IMR-90 (cell line): ENCODE measurements at regions not wholly inside any gene's neighbourhood (a gene's known extent, or its start where the extent isn't known, plus 50 kb on each side); places are given as distances from the start of the nearest gene placed in this dataset.
"Not testable (repeated sequence)": the region's sequence is repeated elsewhere in the genome, so short reads cannot be mapped to it uniquely, and the experiment has no call there.

Experiments used
- ATAC-seq: fragments of 200-7000 bp; cut with Tn5 transposase; 2 replicates; pipeline ENCODE4 v1.9.1; 2020; ENCODE audit warnings: low read depth, mild to moderate bottlenecking, moderate library complexity
- BruUV-seq: library from RNA; stranded (reverse); fragments of 400-500 nt; replicated peaks from 2 replicates; lab custom pipeline; 2021; lab: Mats Ljungman, UMichigan
- CTCF ChIA-PET: fragments of 300-600 bp; formaldehyde crosslinking; extraction: SDS; loops from one replicate; lab custom pipeline; 2021; ENCODE audit warnings: antibody characterized with exemption; lab: Yijun Ruan, JAX
- POLR2A ChIA-PET: fragments of 300-600 bp; sonication (Branson Sonifier 250); formaldehyde crosslinking; loops from one replicate; lab custom pipeline; 2022; ENCODE audit warnings: antibody characterized with exemption; ENCODE audit not compliant: unreplicated experiment; lab: Charles Lee
- DNase-seq: peaks from one replicate; pipeline ENCODE4 v3.0.0; 2013
- H2AFZ ChIP-seq: replicated peaks from 2 replicates; pipeline ENCODE3; 2013; ENCODE audit warnings: low read length, mild to moderate bottlenecking; ENCODE audit not compliant: poor library complexity
- H2AK5ac ChIP-seq: 2 replicates; pipeline ENCODE4 v1.6.1; 2013; ENCODE audit warnings: low read depth, low read length, inconsistent platforms
- H2AK9ac ChIP-seq: replicated peaks from 2 replicates; pipeline ENCODE3; 2013; ENCODE audit warnings: mild to moderate bottlenecking, low read depth, low read length, moderate library complexity; ENCODE audit not compliant: poor library complexity
- H2BK120ac ChIP-seq: 2 replicates; pipeline ENCODE4 v1.6.1; 2013; ENCODE audit warnings: low read depth, low read length, inconsistent platforms
- H2BK15ac ChIP-seq: 3 replicates; pipeline ENCODE4 v1.6.1; 2013; ENCODE audit warnings: low read depth, low read length, inconsistent platforms
- H2BK20ac ChIP-seq: 2 replicates; pipeline ENCODE4 v1.6.1; 2013; ENCODE audit warnings: low read depth, mild to moderate bottlenecking, inconsistent platforms, low read length, moderate library complexity
- H2BK5ac ChIP-seq: 2 replicates; pipeline ENCODE4 v1.6.1; 2013; ENCODE audit warnings: mild to moderate bottlenecking, low read depth, low read length, inconsistent platforms; ENCODE audit not compliant: poor library complexity, severe bottlenecking
- H3K14ac ChIP-seq: replicated peaks from 2 replicates; pipeline ENCODE4 v1.6.1; 2013; ENCODE audit warnings: low read depth, low read length, inconsistent platforms
- H3K18ac ChIP-seq: 2 replicates; pipeline ENCODE4 v1.6.1; 2013; ENCODE audit warnings: low read depth, low read length, control low read depth
- H3K23ac ChIP-seq: 2 replicates; pipeline ENCODE4 v1.6.1; 2013; ENCODE audit warnings: low read depth, low read length, inconsistent platforms
- H3K27ac ChIP-seq: 2 replicates; pipeline ENCODE4 v1.5.1; 2013; ENCODE audit warnings: mild to moderate bottlenecking, control low read depth, low read length; ENCODE audit not compliant: insufficient read depth
- H3K27me3 ChIP-seq: 2 replicates; pipeline ENCODE4 v1.6.1; 2013; ENCODE audit warnings: low read length; ENCODE audit not compliant: control insufficient read depth, insufficient read depth
- H3K36me3 ChIP-seq: 2 replicates; pipeline ENCODE4 v1.6.1; 2013; ENCODE audit warnings: low read length, mixed read lengths; ENCODE audit not compliant: control insufficient read depth, insufficient read depth
- H3K4ac ChIP-seq: 2 replicates; pipeline ENCODE4 v1.6.1; 2013; ENCODE audit warnings: low read depth, low read length, inconsistent platforms
- H3K4me1 ChIP-seq: 2 replicates; pipeline ENCODE4 v1.6.1; 2013; ENCODE audit warnings: low read length, mixed read lengths; ENCODE audit not compliant: control insufficient read depth, insufficient read depth
- H3K4me2 ChIP-seq: 2 replicates; pipeline ENCODE4 v1.6.1; 2013; ENCODE audit warnings: low read depth, mild to moderate bottlenecking, control low read depth, low read length, moderate library complexity
- H3K4me3 ChIP-seq: 2 replicates; pipeline ENCODE4 v1.5.1; 2013; ENCODE audit warnings: low read depth, mild to moderate bottlenecking, control low read depth, low read length, moderate library complexity; ENCODE audit not compliant: insufficient read depth
- H3K56ac ChIP-seq: 2 replicates; pipeline ENCODE4 v1.6.1; 2013; ENCODE audit warnings: low read length, inconsistent platforms; ENCODE audit not compliant: insufficient read depth; ENCODE audit errors: extremely low read depth
- H3K79me1 ChIP-seq, 2 experiments: 2 replicates each; pipeline ENCODE4 v1.6.1; 2013; ENCODE audit warnings: low read length in 2 of 2, inconsistent platforms in 1 of 2, low read depth in 1 of 2
- H3K9ac ChIP-seq: 2 replicates; pipeline ENCODE4 v1.6.1; 2013; ENCODE audit warnings: low read depth, low read length, control low read depth
- H3K9me1 ChIP-seq: 2 replicates; pipeline ENCODE4 v1.6.1; 2013; ENCODE audit warnings: low read length, inconsistent platforms; ENCODE audit not compliant: insufficient read depth
- H3K9me3 ChIP-seq: 2 replicates; pipeline ENCODE4 v1.6.1; 2013; ENCODE audit warnings: low read length; ENCODE audit not compliant: control insufficient read depth, insufficient read depth
- H4K20me1 ChIP-seq: 2 replicates; pipeline ENCODE4 v1.6.1; 2013; ENCODE audit warnings: low read length, inconsistent platforms; ENCODE audit not compliant: insufficient read depth
- H4K5ac ChIP-seq: 2 replicates; pipeline ENCODE4 v1.6.1; 2013; ENCODE audit warnings: mild to moderate bottlenecking, low read depth, low read length, control low read depth
- H4K8ac ChIP-seq, 2 experiments: 2 replicates each; pipeline ENCODE4 v1.6.1; 2013; ENCODE audit warnings: low read depth in 2 of 2, low read length in 2 of 2, control low read depth in 1 of 2, inconsistent platforms in 1 of 2
- H4K91ac ChIP-seq: 2 replicates; pipeline ENCODE4 v1.6.1; 2013; ENCODE audit warnings: low read depth, low read length, inconsistent platforms; ENCODE audit not compliant: insufficient read depth
- WGBS, 2 experiments: methylation state at CpG; one replicate each; pipeline versions ENCODE4 v1.1.5 to v1.1.7; 2013; ENCODE audit warnings: missing lambda C conversion rate in 2 of 2; ENCODE audit not compliant: insufficient read length in 1 of 2; ENCODE audit errors: extremely low coverage in 2 of 2; 5-methylcytosine and 5-hydroxymethylcytosine counted together
- dilution Hi-C: fragments of 300-500 bp; cut with HindIII; formaldehyde crosslinking; loops from one replicate; pipeline ENCODE4 v1.14.3; 2018; ENCODE audit warnings: low sequenced_read_pairs; ENCODE audit not compliant: unreplicated experiment
- in situ Hi-C: fragments of 300-500 bp; cut with MboI; formaldehyde crosslinking; loops from 3 replicates; pipeline ENCODE4 v1.14.3; 2019; ENCODE audit warnings: low sequenced_read_pairs, inconsistent platforms, mixed read lengths
- intact Hi-C: fragments of 100-400 bp; cut with micrococcal nuclease; formaldehyde crosslinking; loops from 2 replicates; pipeline ENCODE4 v1.10.0; 2022

DNA sequence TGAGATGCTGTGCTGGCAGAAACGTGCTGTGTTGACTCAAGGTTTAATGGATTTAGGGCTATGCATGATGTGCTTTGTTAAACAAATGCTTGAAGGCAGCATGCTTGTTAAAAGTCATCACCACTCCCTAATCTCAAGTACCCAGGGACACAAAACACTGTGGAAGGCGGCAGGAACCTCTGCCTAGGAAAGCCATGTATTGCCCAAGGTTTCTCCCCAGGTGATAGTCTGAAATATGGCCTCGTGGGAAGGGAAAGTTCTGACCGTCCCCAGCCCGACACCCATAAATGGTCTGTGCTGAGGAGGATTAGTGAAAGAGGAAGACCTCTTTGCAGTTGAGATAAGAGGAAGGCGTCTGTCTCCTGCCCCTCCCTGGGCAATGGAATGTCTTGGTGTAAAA lies 79.1 kb upstream of the PARP4 start:
- H4K8ac ChIP-seq, H4K5ac ChIP-seq, H2BK120ac ChIP-seq, DNase-seq, H3K4ac ChIP-seq, H2BK20ac ChIP-seq, H3K4me3 ChIP-seq, intact Hi-C loops, H2AFZ ChIP-seq, H3K79me1 ChIP-seq, H3K9me3 ChIP-seq, POLR2A ChIA-PET, H3K27ac ChIP-seq, ATAC-seq, H3K14ac ChIP-seq, CTCF ChIA-PET, H2AK5ac ChIP-seq, H3K9me1 ChIP-seq, H3K9ac ChIP-seq, H2AK9ac ChIP-seq, H3K27me3 ChIP-seq, H3K4me2 ChIP-seq, H3K4me1 ChIP-seq, H3K23ac ChIP-seq, H2BK15ac ChIP-seq, H2BK5ac ChIP-seq, H4K20me1 ChIP-seq, dilution Hi-C loops, H4K91ac ChIP-seq, H3K56ac ChIP-seq, H3K18ac ChIP-seq, in situ Hi-C loops, BruUV-seq, H3K36me3 ChIP-seq: not testable (repeated sequence)
- WGBS, 2 experiments = no CpG with 5 or more reads among the region's 6 CpGs

GRCh38 chr13:24597906-24598670 lies 82.1 kb upstream of the ATP12A start:
- H3K14ac ChIP-seq, H2AK5ac ChIP-seq, H3K9ac ChIP-seq, H3K27me3 ChIP-seq, H3K79me1 ChIP-seq, H3K18ac ChIP-seq, H2BK15ac ChIP-seq, BruUV-seq, H2BK5ac ChIP-seq, H3K23ac ChIP-seq, H3K4me1 ChIP-seq, H2BK120ac ChIP-seq, H4K91ac ChIP-seq, H2AFZ ChIP-seq, in situ Hi-C loops, H3K9me1 ChIP-seq, H4K8ac ChIP-seq, H3K4me2 ChIP-seq, H3K27ac ChIP-seq, H2AK9ac ChIP-seq, H3K9me3 ChIP-seq, H4K20me1 ChIP-seq, DNase-seq, H4K5ac ChIP-seq, intact Hi-C loops, H3K36me3 ChIP-seq, H3K4ac ChIP-seq, H3K4me3 ChIP-seq, dilution Hi-C loops, H2BK20ac ChIP-seq, H3K56ac ChIP-seq, ATAC-seq: not testable (repeated sequence)
- no CpG with 5 or more reads among the region's 3 CpGs for WGBS, 2 experiments
- ChIA-PET POLR2A (interaction anchor here (0.6 kb wide), 1 partner anchor 75 kb away, joined by 4 read pairs; no protein-coding TSS in a partner anchor), CTCF (interaction anchor here (0.6 to 0.7 kb wide), 2 partner anchors 149 to 516 kb away, joined by 5 to 7 read pairs; no protein-coding TSS in a partner anchor)
